ENCODE measurements at regions not wholly inside any gene's neighbourhood (a gene's known extent, or its start where the extent isn't known, plus 50 kb on each side); places are given as distances from the start of the nearest gene placed in this dataset.

DNA sequence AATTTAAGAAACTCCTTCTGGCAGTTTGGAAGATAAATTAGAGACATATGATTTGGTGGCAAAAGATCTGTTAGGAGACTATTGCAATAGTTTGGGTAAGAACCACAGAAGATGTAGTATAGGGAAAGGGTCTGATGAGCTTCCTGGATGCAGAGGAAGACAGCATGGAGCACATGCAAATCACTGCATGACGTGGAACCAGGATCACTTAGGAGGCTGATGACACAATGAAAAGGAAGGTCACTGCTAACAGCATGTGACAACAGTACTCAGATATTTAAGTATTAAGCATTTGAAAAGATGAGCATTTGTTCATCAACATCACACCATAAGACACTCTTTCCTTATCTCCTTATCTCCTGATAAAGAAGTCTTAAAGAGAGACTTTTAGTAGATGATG, 167.8 kb upstream of the LDB2 start:
- TF ChIP-seq, protein P1, sequence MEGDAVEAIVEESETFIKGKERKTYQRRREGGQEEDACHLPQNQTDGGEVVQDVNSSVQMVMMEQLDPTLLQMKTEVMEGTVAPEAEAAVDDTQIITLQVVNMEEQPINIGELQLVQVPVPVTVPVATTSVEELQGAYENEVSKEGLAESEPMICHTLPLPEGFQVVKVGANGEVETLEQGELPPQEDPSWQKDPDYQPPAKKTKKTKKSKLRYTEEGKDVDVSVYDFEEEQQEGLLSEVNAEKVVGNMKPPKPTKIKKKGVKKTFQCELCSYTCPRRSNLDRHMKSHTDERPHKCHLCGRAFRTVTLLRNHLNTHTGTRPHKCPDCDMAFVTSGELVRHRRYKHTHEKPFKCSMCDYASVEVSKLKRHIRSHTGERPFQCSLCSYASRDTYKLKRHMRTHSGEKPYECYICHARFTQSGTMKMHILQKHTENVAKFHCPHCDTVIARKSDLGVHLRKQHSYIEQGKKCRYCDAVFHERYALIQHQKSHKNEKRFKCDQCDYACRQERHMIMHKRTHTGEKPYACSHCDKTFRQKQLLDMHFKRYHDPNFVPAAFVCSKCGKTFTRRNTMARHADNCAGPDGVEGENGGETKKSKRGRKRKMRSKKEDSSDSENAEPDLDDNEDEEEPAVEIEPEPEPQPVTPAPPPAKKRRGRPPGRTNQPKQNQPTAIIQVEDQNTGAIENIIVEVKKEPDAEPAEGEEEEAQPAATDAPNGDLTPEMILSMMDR (IDR thresholded peaks at IDR 0.05; ENCODE audit: unreplicated experiment in 3 of 3) = no peak
- peak overlapping the region in 1 of 3 experiments; percentile 73 for H3K27ac Mint-ChIP-seq

GRCh38 chr4:17065821-17066220, 167.4 kb upstream of the LDB2 start:
- Mint-ChIP-seq H3K4me1 (peaks cover 28% of the 10 kb centered on the region), H3K4me3 (no peak overlapping the region), H3K27me3 (ENCODE audit: low read depth) (no peaks in the 10 kb centered on the region), H3K9me3 (peaks cover 2% of the 10 kb centered on the region), H3K27ac (peak overlapping the region in 1 of 3 experiments; percentile 73), H3K36me3 (ENCODE audit: low read depth) (no peaks in the 10 kb centered on the region)
- TF ChIP-seq, protein P1 (IDR thresholded peaks at IDR 0.05; ENCODE audit: unreplicated experiment in 3 of 3) = no peak

More for the DNA sequence above, 167.8 kb upstream of the LDB2 start:
- Mint-ChIP-seq H3K4me1 (peaks cover 28% of the 10 kb centered on the region), H3K27me3 (ENCODE audit: low read depth) (no peaks in the 10 kb centered on the region), H3K9me3 (peaks cover 2% of the 10 kb centered on the region), H3K36me3 (ENCODE audit: low read depth) (no peaks in the 10 kb centered on the region), H3K4me3 (no peak overlapping the region)

- peak overlapping the region in 1 of 3 experiments; percentile 79 for H3K27ac Mint-ChIP-seq
- H3K4me3 Mint-ChIP-seq = no peak overlapping the region
- H3K4me1 Mint-ChIP-seq = peaks cover 30% of the 10 kb centered on the region
- H3K27me3 Mint-ChIP-seq (ENCODE audit: low read depth) = no peaks in the 10 kb centered on the region
- no peaks in the 10 kb centered on the region for H3K36me3 Mint-ChIP-seq (ENCODE audit: low read depth)
- H3K9me3 Mint-ChIP-seq = peaks cover 2% of the 10 kb centered on the region
- TF ChIP-seq, protein P1 (IDR thresholded peaks at IDR 0.05; ENCODE audit: unreplicated experiment in 3 of 3) = no peak
Measured at GRCh38 chr4:17064959-17065358, 166.5 kb upstream of the LDB2 start.

- H3K4me3 Mint-ChIP-seq = no peak overlapping the region
- H3K27ac Mint-ChIP-seq = peak overlapping the region; percentile 28 to 87 (median 79)
- no peaks in the 10 kb centered on the region for H3K9me3 Mint-ChIP-seq
- no peaks in the 10 kb centered on the region for H3K27me3 Mint-ChIP-seq (ENCODE audit: low read depth)
- H3K4me1 Mint-ChIP-seq = peaks cover 32% of the 10 kb centered on the region
- H3K36me3 Mint-ChIP-seq (ENCODE audit: low read depth) = no peaks in the 10 kb centered on the region
- TF ChIP-seq, protein P1 (IDR thresholded peaks at IDR 0.05; ENCODE audit: unreplicated experiment in 3 of 3) = no peak
Measured at GRCh38 chr4:17063888-17064287, 165.4 kb upstream of the LDB2 start.

GRCh38 chr4:17060230-17060629, 161.8 kb upstream of the LDB2 start:
- H3K4me1 Mint-ChIP-seq = peaks cover 42% of the 10 kb centered on the region
- H3K9me3 Mint-ChIP-seq = no peaks in the 10 kb centered on the region
- peak overlapping the region in 1 of 3 experiments; percentile 96 for H3K27ac Mint-ChIP-seq
- H3K27me3 Mint-ChIP-seq (ENCODE audit: low read depth) = no peaks in the 10 kb centered on the region
- H3K36me3 Mint-ChIP-seq (ENCODE audit: low read depth) = no peaks in the 10 kb centered on the region
- H3K4me3 Mint-ChIP-seq = no peak overlapping the region
- TF ChIP-seq, protein P1 (IDR thresholded peaks at IDR 0.05; ENCODE audit: unreplicated experiment in 3 of 3) = no peak

All from nephron (organoid).